KBM-7 (cell line): ENCODE measurements at regions not wholly inside any gene's neighbourhood (a gene's known extent, or its start where the extent isn't known, plus 50 kb on each side); places are given as distances from the start of the nearest gene placed in this dataset.

Source experiments
- DNase-seq: peaks from one replicate; pipeline ENCODE4 v3.0.0-alpha.2; 2015
- in situ Hi-C: fragments of 300-500 bp; cut with MboI; formaldehyde crosslinking; loops from 2 replicates; pipeline ENCODE4 v1.14.3; 2020; ENCODE audit warnings: low sequenced_read_pairs, low pct_unique_long_range_greater_than_20kb, mixed read lengths

DNA sequence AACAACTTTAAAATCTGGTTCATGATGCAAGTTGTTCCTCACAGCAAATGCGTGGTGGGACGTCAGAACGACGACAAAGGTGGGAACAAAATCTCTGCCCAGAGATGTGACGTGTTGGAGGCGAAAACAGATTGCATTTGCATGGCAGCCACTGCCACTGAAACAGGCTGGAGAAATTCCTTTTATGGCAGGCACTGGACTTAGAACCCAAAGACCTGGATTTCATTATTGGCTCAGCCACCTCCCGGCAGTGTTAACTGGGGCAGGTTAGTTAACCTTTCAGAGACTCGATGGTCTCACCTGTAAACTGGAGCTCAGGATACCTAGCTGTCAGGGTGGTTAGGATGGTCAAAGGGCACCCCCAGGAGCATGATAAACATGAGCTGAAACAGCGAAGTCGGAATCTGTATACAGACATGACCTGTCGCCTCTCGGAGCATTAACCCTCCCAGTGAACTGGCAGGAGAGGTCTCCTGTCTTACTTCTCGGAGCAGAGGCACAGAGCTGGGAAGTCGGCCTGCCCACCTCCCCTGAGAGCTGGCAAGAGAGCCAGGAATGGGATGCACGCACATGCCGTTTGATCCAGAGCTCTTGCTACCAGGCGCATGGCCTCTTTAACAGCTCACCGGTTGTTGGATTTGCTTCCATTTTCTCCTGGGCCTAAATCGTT, 59.2 kb upstream of the TARBP1 start:
- no peak for DNase-seq
- in situ Hi-C loops, result no loop called here

DNA sequence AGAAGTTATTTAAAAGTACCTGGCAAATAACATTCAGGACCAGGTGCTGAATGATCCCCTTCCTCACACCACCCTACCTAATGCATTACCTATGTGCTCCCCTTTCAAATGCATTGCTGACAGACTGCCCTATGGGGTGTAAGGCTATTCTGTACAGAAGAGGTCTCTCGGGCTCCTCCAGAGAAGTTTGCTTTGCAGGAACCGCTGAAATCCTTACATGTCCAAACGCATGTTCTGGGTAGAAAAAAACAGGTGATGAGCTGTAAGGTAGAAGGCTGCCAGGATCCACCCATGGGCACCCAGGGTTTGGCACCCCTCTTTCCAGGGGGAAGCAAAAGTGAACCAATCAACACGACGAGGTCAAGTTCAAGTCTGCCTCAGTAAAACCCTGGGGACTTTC, 58.3 kb upstream of the TARBP1 start:
- in situ Hi-C loops, result no loop called here
- DNase-seq, result no peak

DNA sequence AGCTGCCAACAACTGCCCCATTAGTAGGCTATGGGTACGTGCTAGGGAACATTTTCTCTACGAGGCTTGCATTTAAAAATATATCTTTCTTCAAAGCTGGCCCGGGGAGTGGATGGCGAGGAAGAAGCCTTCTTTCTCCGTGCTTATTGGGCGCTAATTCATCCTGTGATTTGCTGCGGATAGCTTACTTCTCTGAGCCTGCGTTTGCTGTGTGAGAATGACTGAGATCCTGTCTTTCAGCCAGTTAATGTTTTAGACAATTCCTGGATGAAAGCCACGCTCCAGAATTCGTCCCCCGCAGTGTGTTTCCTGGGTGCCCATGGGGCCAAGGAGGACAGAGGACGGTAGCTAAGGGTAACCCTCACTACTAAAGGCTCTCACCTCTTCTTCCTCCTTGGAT, 57.8 kb upstream of the TARBP1 start:
- DNase-seq, result no peak
- in situ Hi-C loops, result no loop called here

DNA sequence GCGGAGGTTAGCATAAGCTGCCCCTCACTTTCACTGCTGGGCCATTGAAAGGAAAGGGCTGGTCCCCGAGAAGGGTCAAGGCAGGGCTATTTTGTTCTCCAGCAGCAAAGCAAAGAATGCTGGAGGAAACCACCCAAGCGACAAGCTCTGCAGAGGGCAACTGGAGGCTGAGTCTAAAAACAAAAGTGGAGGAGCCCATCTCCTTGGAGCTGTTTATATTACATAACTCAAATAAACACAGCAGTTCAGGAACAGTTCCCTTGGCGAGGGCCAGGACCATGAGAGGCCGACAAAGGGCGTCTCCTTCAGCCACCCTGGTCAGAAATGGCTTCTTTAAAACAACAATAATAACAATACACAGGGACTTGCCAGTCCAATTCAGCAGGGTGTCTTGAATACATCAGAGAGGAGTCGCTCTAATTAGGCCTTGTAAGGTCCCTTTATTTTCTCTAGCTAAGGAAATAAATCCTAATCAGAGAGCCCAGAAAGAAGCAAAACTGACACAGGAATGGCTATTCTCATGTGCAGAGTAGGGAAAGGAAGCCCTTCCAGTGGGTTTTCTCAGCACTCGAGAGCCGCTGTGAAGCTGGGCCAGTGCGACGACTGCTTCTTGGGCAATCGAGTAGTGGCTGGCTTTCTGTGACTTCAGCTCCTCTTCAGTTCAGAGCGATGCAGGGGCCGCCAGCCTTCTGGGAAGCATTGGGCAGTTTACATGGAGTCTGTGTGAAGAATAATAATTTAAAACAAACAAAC, 57.0 kb upstream of the TARBP1 start:
- in situ Hi-C loops, result no loop called here
- no peak for DNase-seq

DNA sequence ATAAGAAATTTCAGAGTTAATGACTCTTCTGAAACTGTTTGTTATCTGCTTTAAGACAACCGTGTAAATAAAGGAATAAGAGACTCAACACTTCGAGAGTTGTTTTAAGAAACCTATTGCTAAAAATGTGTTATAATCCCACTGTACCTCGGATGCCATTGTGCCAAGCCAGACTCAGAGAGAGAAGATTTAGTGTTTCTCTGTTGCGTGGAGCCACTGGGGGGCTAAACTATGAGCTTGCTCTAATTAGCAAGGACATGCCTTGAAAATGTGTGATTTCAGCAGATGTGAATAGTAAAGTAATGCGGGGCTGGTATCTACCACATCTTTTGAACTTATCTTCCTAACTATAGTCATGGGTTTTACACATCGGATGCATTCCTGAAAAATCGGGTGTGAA, 56.2 kb upstream of the TARBP1 start:
- in situ Hi-C loops, result no loop called here
- no peak for DNase-seq

DNA sequence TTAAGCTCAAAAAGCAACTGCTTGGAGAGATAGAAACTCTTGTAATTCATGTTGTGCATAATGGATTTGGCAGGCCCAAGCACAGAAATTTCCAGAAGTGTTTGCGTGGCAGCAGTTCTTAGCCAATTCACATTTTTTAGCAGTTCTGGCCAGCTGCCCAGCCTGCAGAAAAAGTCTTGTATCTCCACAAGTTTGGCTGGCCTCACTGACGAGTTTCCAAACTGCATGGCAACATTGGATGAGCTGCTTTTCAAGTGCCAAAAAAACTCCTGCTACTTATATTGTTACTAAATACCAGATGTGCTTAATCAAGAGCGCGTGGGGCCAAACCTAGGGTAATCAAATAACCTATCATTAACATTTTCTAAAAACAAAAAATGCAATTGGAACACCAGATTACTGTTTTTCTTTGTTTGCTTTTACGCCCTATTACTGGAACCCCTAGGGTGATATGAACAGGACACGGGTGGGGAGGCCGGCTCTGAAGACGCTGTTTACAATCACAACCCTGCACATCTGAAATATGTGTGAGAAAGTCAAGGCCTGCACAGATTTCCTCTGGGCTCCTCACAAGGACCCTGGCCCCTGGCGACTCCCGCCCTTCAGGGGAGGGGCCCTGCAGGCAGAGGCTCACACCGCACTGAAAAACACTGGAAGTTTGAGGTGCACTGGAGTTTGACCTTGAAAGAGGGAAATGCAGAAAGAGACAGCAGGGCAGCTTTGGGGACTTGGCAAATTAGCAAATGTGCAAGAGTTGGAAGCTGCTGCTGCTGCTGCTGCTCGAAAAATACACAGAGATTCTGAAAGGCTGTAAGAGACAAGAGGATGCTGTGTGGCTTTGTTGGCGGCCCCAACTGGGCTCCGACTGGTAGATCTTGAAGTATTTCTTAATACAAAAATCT, 55.2 kb upstream of the TARBP1 start:
- no peak for DNase-seq
- in situ Hi-C loops, result no loop called here

DNA sequence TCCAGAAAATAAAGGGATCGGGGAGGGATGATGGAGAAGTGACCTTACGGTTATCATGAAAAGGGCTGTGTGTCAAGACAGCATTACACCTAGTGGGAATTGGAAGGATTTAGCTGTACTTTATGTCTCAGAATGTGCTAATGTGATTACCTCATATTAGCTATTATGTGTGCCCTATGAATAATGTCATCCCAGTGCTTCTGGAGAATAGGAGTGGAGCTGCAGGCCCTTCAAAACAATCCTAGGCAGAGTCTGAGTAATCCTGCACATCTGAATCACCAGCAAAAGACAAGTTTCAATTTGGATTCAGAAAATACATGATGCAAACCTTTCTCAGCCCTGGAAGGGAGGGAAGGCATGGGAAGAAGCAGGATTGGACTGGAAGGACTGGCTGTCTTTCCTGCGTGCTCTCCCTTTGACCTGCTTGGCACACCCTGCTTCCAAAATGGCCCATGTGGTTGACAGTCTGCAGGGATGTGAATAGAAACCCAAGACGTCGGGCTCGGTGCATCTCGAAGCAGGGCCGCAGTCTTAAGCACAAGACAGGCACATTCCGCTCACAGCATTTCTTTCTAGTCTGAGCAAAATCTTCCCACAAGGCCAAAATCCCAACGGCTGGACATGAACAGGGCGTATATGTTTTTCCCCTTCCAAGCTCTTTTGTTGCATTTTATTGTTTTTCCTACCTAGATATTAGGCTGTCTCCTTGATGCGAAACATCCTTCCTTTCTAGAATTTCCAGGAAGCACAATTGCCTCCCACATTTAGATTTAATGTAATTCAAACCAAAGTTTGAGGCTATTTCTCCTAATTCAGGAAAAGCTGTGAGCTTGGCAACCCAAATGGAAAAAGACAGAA, 54.3 kb upstream of the TARBP1 start:
- in situ Hi-C loops, result no loop called here
- no peak for DNase-seq

DNA sequence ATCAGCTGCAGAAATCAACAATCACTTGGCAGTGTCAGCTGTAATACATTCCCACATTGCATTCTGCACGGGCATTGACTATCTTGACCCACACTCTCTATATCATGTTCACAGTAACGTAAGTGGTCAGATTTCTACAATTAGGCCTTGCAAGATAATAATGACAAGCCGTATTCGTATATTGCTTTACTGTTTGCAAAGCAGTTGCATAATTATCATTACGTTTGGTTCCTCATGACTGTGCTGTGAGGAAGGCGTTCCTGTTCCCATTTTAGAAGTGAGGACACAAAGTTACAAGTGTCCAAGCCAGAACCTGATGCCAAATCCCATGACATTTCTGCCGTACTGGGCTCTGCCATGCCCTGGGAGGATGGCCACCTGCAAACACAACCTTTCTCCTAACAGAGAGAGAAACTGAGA, 53.5 kb upstream of the TARBP1 start:
- no peak for DNase-seq
- in situ Hi-C loops, result no loop called here

DNA sequence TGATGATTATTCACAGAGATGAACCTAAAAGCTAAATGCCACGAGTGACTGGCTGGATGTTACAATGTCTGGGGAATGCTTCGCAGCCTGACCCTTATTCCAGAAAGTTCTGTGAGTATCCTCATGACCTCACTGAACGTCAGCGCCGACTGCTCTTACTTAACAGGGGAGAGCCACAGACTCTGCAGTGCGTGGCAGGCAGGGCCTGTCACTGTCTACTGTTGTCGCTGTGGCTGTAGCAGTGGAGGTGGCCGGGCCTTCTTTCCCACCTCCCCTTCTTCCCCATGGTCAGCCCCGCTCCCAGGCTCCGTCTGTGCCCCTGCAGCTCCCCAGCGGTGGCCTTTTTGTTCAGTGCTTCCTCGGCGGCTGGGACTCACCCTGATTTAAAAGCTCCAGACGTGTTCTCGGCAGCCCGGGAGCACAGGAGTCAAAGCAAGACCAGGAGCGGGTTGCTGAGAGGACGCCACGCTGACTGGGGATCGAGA, 52.2 kb upstream of the TARBP1 start:
- in situ Hi-C loops, result no loop called here
- no peak for DNase-seq

DNA sequence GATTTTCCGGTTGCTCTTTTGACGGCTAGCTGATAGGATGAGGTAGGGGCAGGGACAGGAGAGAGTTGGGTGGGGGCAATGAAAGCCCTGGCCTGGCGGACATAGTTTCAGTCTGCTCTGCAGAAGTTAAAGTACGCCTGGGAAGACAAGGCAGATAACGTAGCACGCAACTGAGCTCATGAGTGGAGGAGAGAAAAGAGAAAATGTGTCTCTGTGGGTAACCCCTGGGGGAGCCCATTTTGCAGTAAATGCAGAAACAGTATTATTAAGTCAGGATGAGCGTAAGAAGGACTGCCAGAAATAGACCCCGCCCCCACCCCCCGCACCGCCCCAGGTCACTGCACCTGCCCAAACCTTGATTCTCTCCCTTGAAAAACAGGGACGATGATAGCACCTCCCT, 51.7 kb upstream of the TARBP1 start:
- DNase-seq, result no peak
- in situ Hi-C loops, result no loop called here

DNA sequence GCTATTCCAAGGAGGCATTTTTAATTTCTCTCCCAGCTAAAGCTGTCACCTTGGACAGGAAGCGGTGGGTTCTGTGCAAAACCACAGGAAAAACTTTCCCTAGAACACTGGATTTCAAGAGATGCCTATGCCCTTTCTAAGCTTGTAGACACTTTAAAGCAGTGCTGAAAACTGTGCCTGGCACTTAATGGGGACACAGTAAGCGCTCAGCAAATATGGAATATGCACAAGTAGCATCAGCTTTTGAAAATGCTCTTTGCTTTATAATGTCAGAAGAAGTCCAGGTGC, 50.9 kb upstream of the TARBP1 start:
- in situ Hi-C loops, result no loop called here
- no peak for DNase-seq

DNA sequence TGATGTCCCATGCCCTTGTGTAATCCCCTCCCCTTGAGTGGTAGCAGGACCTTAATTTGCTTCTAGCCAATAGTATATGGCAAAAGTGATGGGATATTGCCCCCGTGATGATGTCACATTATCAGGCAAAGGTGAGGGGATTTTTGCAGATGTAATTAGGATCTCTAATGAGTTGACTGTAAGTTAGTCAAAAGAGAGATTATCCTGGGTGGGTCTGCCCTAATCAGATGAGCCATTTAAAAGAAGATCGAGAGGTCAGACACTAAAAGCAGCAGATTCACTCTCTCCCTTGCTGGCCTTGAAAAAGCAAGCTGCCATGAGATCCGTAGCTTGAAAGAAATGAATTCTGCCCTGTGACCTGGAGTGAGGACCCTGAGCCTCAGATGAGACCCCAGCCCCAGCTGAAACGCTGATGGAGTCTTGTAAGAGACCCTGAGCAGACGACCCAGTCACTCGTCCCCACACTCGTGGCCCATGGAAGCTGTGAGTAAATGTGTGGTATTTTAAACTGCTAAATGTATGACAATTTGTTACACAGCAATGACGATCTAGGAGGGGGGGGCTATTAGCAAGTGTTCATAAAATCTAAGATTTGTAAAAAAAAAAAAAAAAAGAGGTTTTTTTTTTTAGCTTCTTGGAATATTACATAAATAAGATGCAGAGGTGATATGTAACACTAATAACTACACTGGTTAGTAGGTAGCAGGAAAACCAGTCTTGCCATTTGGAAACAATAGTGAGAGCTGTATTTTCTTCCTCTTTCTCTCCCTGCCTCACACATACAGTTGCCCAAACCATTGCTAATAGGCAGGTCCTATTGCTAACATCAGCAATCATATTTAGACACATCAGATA, 50.3 kb upstream of the TARBP1 start:
- peak; percentile 49 for DNase-seq
- in situ Hi-C loops, result no loop called here
